ENCODE measurements at regions not wholly inside any gene's neighbourhood (a gene's known extent, or its start where the extent isn't known, plus 50 kb on each side); places are given as distances from the start of the nearest gene placed in this dataset.

DNA sequence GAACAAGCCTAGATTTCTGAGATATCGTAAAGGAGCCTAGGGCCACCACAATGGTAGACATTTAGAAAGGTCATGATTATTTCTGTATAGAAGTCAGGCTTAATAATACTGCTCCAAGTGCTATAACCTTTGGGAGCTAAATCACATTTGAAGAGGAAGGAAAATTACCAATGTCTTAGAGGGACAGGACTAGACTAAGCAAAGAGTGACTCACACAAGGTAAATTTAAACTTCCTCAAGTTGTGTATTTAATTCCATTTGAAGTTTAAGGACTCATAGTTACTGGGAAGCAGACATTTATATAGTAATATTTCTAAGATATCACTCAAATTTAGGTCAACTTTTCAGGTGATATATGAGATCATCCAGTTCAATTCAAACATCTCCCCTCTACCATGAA, 227.6 kb upstream of the MME start:
- intact Hi-C loops (cut with DNase I; ENCODE audit: low total_unique reads): no loop called here
- no peak overlapping the region for H3K27ac ChIP-seq
- 48 to 97% methylated on average over 1 of the region's 1 CpG for WGBS, 2 donors
- H3K4me3 ChIP-seq: no peak overlapping the region
- no peaks in the 10 kb centered on the region for H3K36me3 ChIP-seq (ENCODE audit: low read depth, missing control alignments)
- TF ChIP-seq, protein P1, sequence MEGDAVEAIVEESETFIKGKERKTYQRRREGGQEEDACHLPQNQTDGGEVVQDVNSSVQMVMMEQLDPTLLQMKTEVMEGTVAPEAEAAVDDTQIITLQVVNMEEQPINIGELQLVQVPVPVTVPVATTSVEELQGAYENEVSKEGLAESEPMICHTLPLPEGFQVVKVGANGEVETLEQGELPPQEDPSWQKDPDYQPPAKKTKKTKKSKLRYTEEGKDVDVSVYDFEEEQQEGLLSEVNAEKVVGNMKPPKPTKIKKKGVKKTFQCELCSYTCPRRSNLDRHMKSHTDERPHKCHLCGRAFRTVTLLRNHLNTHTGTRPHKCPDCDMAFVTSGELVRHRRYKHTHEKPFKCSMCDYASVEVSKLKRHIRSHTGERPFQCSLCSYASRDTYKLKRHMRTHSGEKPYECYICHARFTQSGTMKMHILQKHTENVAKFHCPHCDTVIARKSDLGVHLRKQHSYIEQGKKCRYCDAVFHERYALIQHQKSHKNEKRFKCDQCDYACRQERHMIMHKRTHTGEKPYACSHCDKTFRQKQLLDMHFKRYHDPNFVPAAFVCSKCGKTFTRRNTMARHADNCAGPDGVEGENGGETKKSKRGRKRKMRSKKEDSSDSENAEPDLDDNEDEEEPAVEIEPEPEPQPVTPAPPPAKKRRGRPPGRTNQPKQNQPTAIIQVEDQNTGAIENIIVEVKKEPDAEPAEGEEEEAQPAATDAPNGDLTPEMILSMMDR (IDR thresholded peaks at IDR 0.05): no peak
- TF ChIP-seq POLR2A (IDR thresholded peaks at IDR 0.05): no peak
- no peaks in the 10 kb centered on the region for H3K27me3 ChIP-seq
- H3K9me3 ChIP-seq: no peaks in the 10 kb centered on the region
- no peak for DNase-seq
- H3K4me1 ChIP-seq: no peaks in the 10 kb centered on the region

DNA sequence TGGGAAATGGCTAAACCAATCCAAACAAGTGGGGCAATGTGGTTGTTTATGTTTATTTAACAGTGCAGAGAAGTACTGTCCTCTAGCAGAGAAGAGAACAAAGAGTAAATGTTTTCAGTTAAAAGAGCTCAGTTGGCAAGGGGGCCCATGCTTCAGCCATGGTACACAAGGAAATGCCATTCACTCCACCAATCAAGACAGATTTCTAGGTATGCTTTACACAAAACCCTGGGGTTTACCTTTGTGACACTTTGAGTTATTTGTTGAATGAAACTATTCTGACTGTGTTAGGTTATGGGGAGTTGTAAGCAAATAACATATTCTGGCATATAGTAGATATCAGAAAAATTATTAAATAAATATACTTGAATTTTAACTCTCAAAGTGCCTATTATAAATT, 228.5 kb upstream of the MME start:
- no peaks in the 10 kb centered on the region for H3K36me3 ChIP-seq (ENCODE audit: low read depth, missing control alignments)
- TF ChIP-seq POLR2A (IDR thresholded peaks at IDR 0.05): no peak
- TF ChIP-seq, protein P1 (IDR thresholded peaks at IDR 0.05): no peak
- no peaks in the 10 kb centered on the region for H3K27me3 ChIP-seq
- no peak overlapping the region for H3K27ac ChIP-seq
- DNase-seq: no peak
- no peak overlapping the region for H3K4me3 ChIP-seq
- intact Hi-C loops (cut with DNase I; ENCODE audit: low total_unique reads): no loop called here
- no peaks in the 10 kb centered on the region for H3K9me3 ChIP-seq
- H3K4me1 ChIP-seq: no peaks in the 10 kb centered on the region

DNA sequence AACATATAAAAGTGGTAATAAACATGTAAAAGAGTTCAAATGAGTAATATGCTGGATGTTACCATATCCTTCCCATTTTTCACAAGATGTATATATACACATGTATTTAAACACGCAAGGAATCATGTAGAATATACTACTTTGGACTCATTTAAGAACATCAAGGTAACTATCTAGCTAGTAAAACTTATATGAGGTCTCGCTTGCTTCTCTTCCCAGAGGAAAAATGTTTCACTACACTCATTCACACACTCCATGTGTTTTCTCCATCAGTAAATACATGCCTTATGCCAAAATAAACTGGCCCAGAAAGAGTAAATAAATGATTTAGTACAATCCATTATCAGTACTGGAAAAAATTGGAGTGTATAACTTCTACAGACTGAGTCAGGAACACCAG, 229.2 kb upstream of the MME start:
- Histone ChIP-seq H3K9me3 (no peaks in the 10 kb centered on the region), H3K27me3 (no peaks in the 10 kb centered on the region), H3K4me3 (no peak overlapping the region), H3K36me3 (ENCODE audit: low read depth, missing control alignments) (no peaks in the 10 kb centered on the region), H3K27ac (no peak overlapping the region), H3K4me1 (no peaks in the 10 kb centered on the region)
- 93 to 98% methylated on average over 2 of the region's 2 CpGs for WGBS, 2 donors
- DNase-seq: no peak
- intact Hi-C loops (cut with DNase I; ENCODE audit: low total_unique reads): no loop called here
- TF ChIP-seq POLR2A (IDR thresholded peaks at IDR 0.05): no peak
- TF ChIP-seq, protein P1 (IDR thresholded peaks at IDR 0.05): no peak

DNA sequence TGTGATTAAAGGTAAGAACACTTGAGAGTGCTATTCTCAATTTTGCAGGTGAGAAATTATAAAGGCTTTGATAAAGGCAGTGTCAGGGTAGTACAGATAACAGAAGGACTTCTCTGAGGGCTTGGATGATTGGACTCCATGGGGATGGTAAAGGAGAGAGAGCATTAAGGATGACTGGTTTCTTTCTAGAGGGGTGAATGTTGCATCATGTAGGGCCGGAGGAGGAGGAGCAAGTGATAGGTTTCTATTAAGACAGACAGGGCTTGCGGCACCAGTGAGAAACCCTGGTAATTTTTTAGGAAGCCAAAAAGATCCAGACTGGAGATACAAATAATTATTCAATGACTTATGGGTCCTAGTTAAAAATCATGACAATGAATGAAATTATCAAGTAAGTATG, 230.7 kb upstream of the MME start:
- Histone ChIP-seq H3K4me1 (no peaks in the 10 kb centered on the region), H3K36me3 (ENCODE audit: low read depth, missing control alignments) (no peaks in the 10 kb centered on the region), H3K27ac (no peak overlapping the region), H3K4me3 (no peak overlapping the region), H3K27me3 (no peaks in the 10 kb centered on the region), H3K9me3 (no peaks in the 10 kb centered on the region)
- DNase-seq: no peak
- WGBS, 2 donors: 92 to 98% methylated on average over 2 of the region's 2 CpGs
- intact Hi-C loops (cut with DNase I; ENCODE audit: low total_unique reads): no loop called here
- no peak for TF ChIP-seq POLR2A (IDR thresholded peaks at IDR 0.05)
- TF ChIP-seq, protein P1 (IDR thresholded peaks at IDR 0.05): no peak

DNA sequence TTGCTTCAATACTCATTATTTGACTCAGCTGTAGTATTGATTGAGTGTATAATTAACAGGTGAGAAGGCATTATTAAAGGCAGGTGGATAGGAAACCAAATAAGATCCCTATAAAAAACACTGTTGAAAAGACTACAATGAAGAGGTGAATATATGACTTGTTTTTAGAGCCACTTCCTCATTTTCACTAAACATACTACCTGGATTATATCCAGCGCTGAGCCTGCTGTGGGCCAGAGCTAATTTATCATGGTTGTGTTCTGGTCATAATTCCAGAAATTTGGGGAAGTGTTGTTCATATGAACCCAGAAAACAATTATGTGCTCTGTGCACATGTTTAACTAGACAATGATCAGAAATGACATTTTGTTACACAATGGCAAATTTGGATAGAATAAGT, 235.3 kb upstream of the MME start:
- no peak for DNase-seq
- no peaks in the 10 kb centered on the region for H3K9me3 ChIP-seq
- H3K27me3 ChIP-seq: no peaks in the 10 kb centered on the region
- H3K36me3 ChIP-seq (ENCODE audit: low read depth, missing control alignments): no peaks in the 10 kb centered on the region
- TF ChIP-seq, protein P1 (IDR thresholded peaks at IDR 0.05): no peak
- no peak for TF ChIP-seq POLR2A (IDR thresholded peaks at IDR 0.05)
- H3K4me3 ChIP-seq: no peak overlapping the region
- H3K27ac ChIP-seq: no peak overlapping the region
- 81 to 96% methylated on average over 1 of the region's 1 CpG for WGBS, 2 donors
- intact Hi-C loops (cut with DNase I; ENCODE audit: low total_unique reads): no loop called here
- no peaks in the 10 kb centered on the region for H3K4me1 ChIP-seq

Measured in testis (tissue), 2 donors.